HL-60 (cell line): ENCODE measurements at regions not wholly inside any gene's neighbourhood (a gene's known extent, or its start where the extent isn't known, plus 50 kb on each side); places are given as distances from the start of the nearest gene placed in this dataset.

Experiments
- DNase-seq, 2 experiments: peaks; one replicate each; pipeline ENCODE4 v3.0.0-alpha.2; 2010 to 2020; ENCODE audit warnings: low read depth in 1 of 2, low spot score in 1 of 2
- H3K27ac ChIP-seq: fragments of 250-450 bp; sonication (Bioruptor Pico); replicated peaks from 2 replicates; pipeline ENCODE4 v1.5.1; 2020; ENCODE audit warnings: mild to moderate bottlenecking, moderate library complexity
- H3K27me3 ChIP-seq: fragments of 250-450 bp; sonication (Bioruptor Pico); 2 replicates; pipeline ENCODE4 v1.5.1; 2021; ENCODE audit warnings: mild to moderate bottlenecking, moderate library complexity; ENCODE audit not compliant: insufficient read depth, poor library complexity, severe bottlenecking
- H3K4me3 ChIP-seq: replicated peaks from 2 replicates; pipeline ENCODE4 v1.5.1; 2011; ENCODE audit warnings: mild to moderate bottlenecking, control low read depth, low read length; ENCODE audit not compliant: insufficient read depth
- GABPA ChIP-seq: IDR thresholded peaks from 2 replicates; pipeline ENCODE4 v1.6.1; 2012; ENCODE audit warnings: low read depth
- POLR2AphosphoS5 ChIP-seq: IDR thresholded peaks from 2 replicates; pipeline ENCODE4 v1.6.1; 2012; ENCODE audit warnings: low read depth
- SPI1 ChIP-seq: IDR thresholded peaks from 2 replicates; pipeline ENCODE4 v1.6.1; 2012; ENCODE audit warnings: low read depth, mild to moderate bottlenecking, borderline replicate concordance
- TF ChIP-seq, protein P1 (sequence below): IDR thresholded peaks from 2 replicates; pipeline ENCODE4 v1.6.1; 2012; ENCODE audit warnings: low read depth; ENCODE audit not compliant: insufficient replicate concordance
- TF ChIP-seq, protein P2 (sequence below): IDR thresholded peaks from one replicate; pipeline ENCODE4 v1.5.1; 2011; ENCODE audit warnings: low read length, control low read depth, inconsistent platforms; ENCODE audit not compliant: insufficient read depth

DNA sequence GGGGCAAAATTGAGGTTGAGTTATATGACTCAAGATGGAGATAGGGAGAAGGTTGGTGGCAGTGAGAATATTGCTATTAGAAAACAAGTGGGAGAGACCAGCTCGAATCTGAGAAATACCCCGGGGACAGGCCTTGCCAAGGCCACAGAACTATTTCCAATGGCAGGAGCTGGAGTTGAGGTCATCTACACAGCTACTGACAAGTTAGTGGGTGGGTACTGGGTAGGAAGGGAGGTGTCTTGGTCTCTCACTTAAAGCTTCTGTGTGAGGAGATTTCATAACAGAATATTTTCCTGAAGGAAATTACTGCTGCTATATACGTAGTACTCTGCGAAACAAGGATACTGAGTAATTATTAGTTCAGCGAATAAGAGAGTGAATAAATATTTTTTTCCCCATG, 69.4 kb upstream of the ITPRID2 start:
- no peak for TF ChIP-seq GABPA
- TF ChIP-seq, protein P1, sequence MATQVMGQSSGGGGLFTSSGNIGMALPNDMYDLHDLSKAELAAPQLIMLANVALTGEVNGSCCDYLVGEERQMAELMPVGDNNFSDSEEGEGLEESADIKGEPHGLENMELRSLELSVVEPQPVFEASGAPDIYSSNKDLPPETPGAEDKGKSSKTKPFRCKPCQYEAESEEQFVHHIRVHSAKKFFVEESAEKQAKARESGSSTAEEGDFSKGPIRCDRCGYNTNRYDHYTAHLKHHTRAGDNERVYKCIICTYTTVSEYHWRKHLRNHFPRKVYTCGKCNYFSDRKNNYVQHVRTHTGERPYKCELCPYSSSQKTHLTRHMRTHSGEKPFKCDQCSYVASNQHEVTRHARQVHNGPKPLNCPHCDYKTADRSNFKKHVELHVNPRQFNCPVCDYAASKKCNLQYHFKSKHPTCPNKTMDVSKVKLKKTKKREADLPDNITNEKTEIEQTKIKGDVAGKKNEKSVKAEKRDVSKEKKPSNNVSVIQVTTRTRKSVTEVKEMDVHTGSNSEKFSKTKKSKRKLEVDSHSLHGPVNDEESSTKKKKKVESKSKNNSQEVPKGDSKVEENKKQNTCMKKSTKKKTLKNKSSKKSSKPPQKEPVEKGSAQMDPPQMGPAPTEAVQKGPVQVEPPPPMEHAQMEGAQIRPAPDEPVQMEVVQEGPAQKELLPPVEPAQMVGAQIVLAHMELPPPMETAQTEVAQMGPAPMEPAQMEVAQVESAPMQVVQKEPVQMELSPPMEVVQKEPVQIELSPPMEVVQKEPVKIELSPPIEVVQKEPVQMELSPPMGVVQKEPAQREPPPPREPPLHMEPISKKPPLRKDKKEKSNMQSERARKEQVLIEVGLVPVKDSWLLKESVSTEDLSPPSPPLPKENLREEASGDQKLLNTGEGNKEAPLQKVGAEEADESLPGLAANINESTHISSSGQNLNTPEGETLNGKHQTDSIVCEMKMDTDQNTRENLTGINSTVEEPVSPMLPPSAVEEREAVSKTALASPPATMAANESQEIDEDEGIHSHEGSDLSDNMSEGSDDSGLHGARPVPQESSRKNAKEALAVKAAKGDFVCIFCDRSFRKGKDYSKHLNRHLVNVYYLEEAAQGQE: no peak
- TF ChIP-seq POLR2AphosphoS5: no peak
- Histone ChIP-seq H3K27me3 (no peaks in the 10 kb centered on the region), H3K27ac (no peak overlapping the region), H3K4me3 (no peak overlapping the region)
- DNase-seq: no peak

DNA sequence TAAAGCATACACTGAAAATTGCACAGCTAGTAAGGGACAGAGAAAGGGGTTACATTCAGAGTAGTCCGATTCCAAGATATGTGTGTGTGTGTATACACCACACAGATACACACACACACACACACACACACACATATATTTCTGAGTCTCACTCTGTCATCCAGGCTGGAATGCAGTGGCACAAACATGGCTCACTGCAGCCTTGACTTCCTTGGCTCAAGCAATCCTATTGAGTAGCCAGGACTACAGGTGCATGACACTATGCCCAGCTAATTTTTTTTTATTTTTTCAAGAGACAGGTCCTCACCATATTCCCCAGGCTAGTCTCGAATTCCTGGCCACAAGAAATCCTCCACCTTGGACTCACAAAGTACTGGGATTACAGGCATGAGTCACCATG, 68.1 kb upstream of the ITPRID2 start:
- Histone ChIP-seq H3K27me3 (no peaks in the 10 kb centered on the region), H3K4me3 (no peak overlapping the region)

DNA sequence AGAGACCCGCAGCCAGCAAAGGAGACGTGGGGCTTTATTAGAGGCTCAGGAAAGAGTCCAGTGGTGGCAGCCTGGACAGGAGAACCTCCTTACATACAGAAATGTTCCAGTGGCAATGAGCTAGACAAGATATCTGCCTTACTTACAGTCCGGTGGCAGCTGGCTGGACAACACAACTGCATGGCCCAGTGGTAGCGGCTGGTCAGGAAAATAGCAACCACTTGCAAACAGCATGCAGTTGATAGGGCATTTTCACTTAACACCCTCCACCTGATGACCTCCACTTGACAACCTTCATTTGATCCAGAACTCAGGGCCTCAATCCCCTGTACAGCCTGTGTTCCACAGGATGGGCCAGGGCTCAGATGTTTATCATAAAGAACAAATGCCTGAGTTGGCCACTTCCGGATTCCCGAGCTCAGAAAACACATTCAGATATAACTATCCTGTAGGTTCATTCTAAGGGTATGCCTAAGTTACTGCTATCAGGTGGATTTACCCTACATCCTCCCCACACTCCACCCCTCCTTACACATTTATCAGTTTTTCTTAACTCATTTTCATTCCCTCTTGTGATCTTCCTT, 63.3 kb upstream of the ITPRID2 start:
- no peak overlapping the region for H3K4me3 ChIP-seq
- no peak overlapping the region for H3K27ac ChIP-seq
- DNase-seq: no peak
- TF ChIP-seq, protein P1: no peak
- no peak for TF ChIP-seq GABPA
- TF ChIP-seq POLR2AphosphoS5: no peak
- no peak for TF ChIP-seq SPI1
- TF ChIP-seq, protein P2, sequence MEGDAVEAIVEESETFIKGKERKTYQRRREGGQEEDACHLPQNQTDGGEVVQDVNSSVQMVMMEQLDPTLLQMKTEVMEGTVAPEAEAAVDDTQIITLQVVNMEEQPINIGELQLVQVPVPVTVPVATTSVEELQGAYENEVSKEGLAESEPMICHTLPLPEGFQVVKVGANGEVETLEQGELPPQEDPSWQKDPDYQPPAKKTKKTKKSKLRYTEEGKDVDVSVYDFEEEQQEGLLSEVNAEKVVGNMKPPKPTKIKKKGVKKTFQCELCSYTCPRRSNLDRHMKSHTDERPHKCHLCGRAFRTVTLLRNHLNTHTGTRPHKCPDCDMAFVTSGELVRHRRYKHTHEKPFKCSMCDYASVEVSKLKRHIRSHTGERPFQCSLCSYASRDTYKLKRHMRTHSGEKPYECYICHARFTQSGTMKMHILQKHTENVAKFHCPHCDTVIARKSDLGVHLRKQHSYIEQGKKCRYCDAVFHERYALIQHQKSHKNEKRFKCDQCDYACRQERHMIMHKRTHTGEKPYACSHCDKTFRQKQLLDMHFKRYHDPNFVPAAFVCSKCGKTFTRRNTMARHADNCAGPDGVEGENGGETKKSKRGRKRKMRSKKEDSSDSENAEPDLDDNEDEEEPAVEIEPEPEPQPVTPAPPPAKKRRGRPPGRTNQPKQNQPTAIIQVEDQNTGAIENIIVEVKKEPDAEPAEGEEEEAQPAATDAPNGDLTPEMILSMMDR: no peak
- H3K27me3 ChIP-seq: no peaks in the 10 kb centered on the region

More for the DNA sequence above, 68.1 kb upstream of the ITPRID2 start:
- no peak for DNase-seq
- TF ChIP-seq, protein P2: no peak
- TF ChIP-seq POLR2AphosphoS5 (no peak), GABPA (no peak), SPI1 (no peak)
- TF ChIP-seq, protein P1: no peak
- no peak overlapping the region for H3K27ac ChIP-seq
